ENCODE measurements at regions not wholly inside any gene's neighbourhood (a gene's known extent, or its start where the extent isn't known, plus 50 kb on each side); places are given as distances from the start of the nearest gene placed in this dataset.
"Not testable (repeated sequence)": the region's sequence is repeated elsewhere in the genome, so short reads cannot be mapped to it uniquely, and the experiment has no call there.

GRCh38 chr1:222385955-222386354 is 161.9 kb downstream of the HHIPL2 start:
- H3K4me1 ChIP-seq (ENCODE audit: control insufficient read depth, insufficient read depth, low read length) = no peaks in the 10 kb centered on the region
- no peak overlapping the region for H3K27ac ChIP-seq (ENCODE audit: low read length)
- no CpG with 5 or more reads among the region's 1 CpG for WGBS (ENCODE audit: insufficient coverage, insufficient read length)
- no peaks in the 10 kb centered on the region for H3K27me3 ChIP-seq (ENCODE audit: control insufficient read depth, insufficient read depth, low read length)
- H3K4me3 ChIP-seq (ENCODE audit: low read length) = no peak overlapping the region
- H3K36me3 ChIP-seq (ENCODE audit: control insufficient read depth, insufficient read depth, low read length) = no peaks in the 10 kb centered on the region
- H3K9me3 ChIP-seq (ENCODE audit: control insufficient read depth, insufficient read depth, low read length) = no peaks in the 10 kb centered on the region
- no peak for DNase-seq (ENCODE audit: low read depth, low spot score)

- Histone ChIP-seq H3K27ac (ENCODE audit: low read length) (no peak overlapping the region), H3K36me3 (ENCODE audit: control insufficient read depth, insufficient read depth, low read length) (no peaks in the 10 kb centered on the region), H3K27me3 (ENCODE audit: control insufficient read depth, insufficient read depth, low read length) (no peaks in the 10 kb centered on the region), H3K4me3 (ENCODE audit: low read length) (no peak overlapping the region), H3K4me1 (ENCODE audit: control insufficient read depth, insufficient read depth, low read length) (no peaks in the 10 kb centered on the region), H3K9me3 (ENCODE audit: control insufficient read depth, insufficient read depth, low read length) (no peaks in the 10 kb centered on the region)
- no peak for DNase-seq (ENCODE audit: low read depth, low spot score)
Measured at GRCh38 chr1:222385262-222385661, 162.6 kb downstream of the HHIPL2 start.

- Histone ChIP-seq H3K4me3 (ENCODE audit: low read length) (no peak overlapping the region), H3K27me3 (ENCODE audit: control insufficient read depth, insufficient read depth, low read length) (no peaks in the 10 kb centered on the region), H3K27ac (ENCODE audit: low read length) (no peak overlapping the region), H3K36me3 (ENCODE audit: control insufficient read depth, insufficient read depth, low read length) (no peaks in the 10 kb centered on the region), H3K4me1 (ENCODE audit: control insufficient read depth, insufficient read depth, low read length) (no peaks in the 10 kb centered on the region), H3K9me3 (ENCODE audit: control insufficient read depth, insufficient read depth, low read length) (no peaks in the 10 kb centered on the region)
- DNase-seq (ENCODE audit: low read depth, low spot score) = no peak
Measured at GRCh38 chr1:222384531-222384930, 163.4 kb downstream of the HHIPL2 start.

- Histone ChIP-seq H3K4me3 (ENCODE audit: low read length) (no peak overlapping the region), H3K4me1 (ENCODE audit: control insufficient read depth, insufficient read depth, low read length) (no peaks in the 10 kb centered on the region), H3K27ac (ENCODE audit: low read length) (no peak overlapping the region), H3K27me3 (ENCODE audit: control insufficient read depth, insufficient read depth, low read length) (no peaks in the 10 kb centered on the region), H3K36me3 (ENCODE audit: control insufficient read depth, insufficient read depth, low read length) (no peaks in the 10 kb centered on the region), H3K9me3 (ENCODE audit: control insufficient read depth, insufficient read depth, low read length) (no peaks in the 10 kb centered on the region)
- no CpG with 5 or more reads among the region's 3 CpGs for WGBS (ENCODE audit: insufficient coverage, insufficient read length)
- no peak for DNase-seq (ENCODE audit: low read depth, low spot score)
Measured at GRCh38 chr1:222382171-222382570, 165.7 kb downstream of the HHIPL2 start.

- no CpG with 5 or more reads among the region's 6 CpGs for WGBS (ENCODE audit: insufficient coverage, insufficient read length)
- no peak for DNase-seq (ENCODE audit: low read depth, low spot score)
- Histone ChIP-seq H3K36me3 (ENCODE audit: control insufficient read depth, insufficient read depth, low read length) (no peaks in the 10 kb centered on the region), H3K9me3 (ENCODE audit: control insufficient read depth, insufficient read depth, low read length) (no peaks in the 10 kb centered on the region), H3K4me3 (ENCODE audit: low read length) (no peak overlapping the region), H3K27me3 (ENCODE audit: control insufficient read depth, insufficient read depth, low read length) (no peaks in the 10 kb centered on the region), H3K4me1 (ENCODE audit: control insufficient read depth, insufficient read depth, low read length) (no peaks in the 10 kb centered on the region), H3K27ac (ENCODE audit: low read length) (no peak overlapping the region)
Measured at GRCh38 chr1:222377428-222378088, 170.3 kb downstream of the HHIPL2 start.

GRCh38 chr1:222376791-222377190 is 171.1 kb downstream of the HHIPL2 start:
- WGBS (ENCODE audit: insufficient coverage, insufficient read length) = no CpG with 5 or more reads among the region's 1 CpG
- not testable (repeated sequence) for H3K27ac ChIP-seq (ENCODE audit: low read length); H3K4me3 ChIP-seq (ENCODE audit: low read length); H3K4me1 ChIP-seq (ENCODE audit: control insufficient read depth, insufficient read depth, low read length); H3K9me3 ChIP-seq (ENCODE audit: control insufficient read depth, insufficient read depth, low read length); DNase-seq (ENCODE audit: low read depth, low spot score); H3K36me3 ChIP-seq (ENCODE audit: control insufficient read depth, insufficient read depth, low read length); H3K27me3 ChIP-seq (ENCODE audit: control insufficient read depth, insufficient read depth, low read length)

GRCh38 chr1:222375701-222376100 is 172.2 kb downstream of the HHIPL2 start:
- H3K36me3 ChIP-seq (ENCODE audit: control insufficient read depth, insufficient read depth, low read length) = no peaks in the 10 kb centered on the region
- WGBS (ENCODE audit: insufficient coverage, insufficient read length) = no CpG with 5 or more reads among the region's 2 CpGs
- no peak overlapping the region for H3K27ac ChIP-seq (ENCODE audit: low read length)
- H3K9me3 ChIP-seq (ENCODE audit: control insufficient read depth, insufficient read depth, low read length) = no peaks in the 10 kb centered on the region
- H3K4me3 ChIP-seq (ENCODE audit: low read length) = no peak overlapping the region
- no peaks in the 10 kb centered on the region for H3K4me1 ChIP-seq (ENCODE audit: control insufficient read depth, insufficient read depth, low read length)
- no peaks in the 10 kb centered on the region for H3K27me3 ChIP-seq (ENCODE audit: control insufficient read depth, insufficient read depth, low read length)
- no peak for DNase-seq (ENCODE audit: low read depth, low spot score)

- no CpG with 5 or more reads among the region's 7 CpGs for WGBS (ENCODE audit: insufficient coverage, insufficient read length)
- H3K36me3 ChIP-seq (ENCODE audit: control insufficient read depth, insufficient read depth, low read length) = no peaks in the 10 kb centered on the region
Measured at GRCh38 chr1:222373831-222374602, 173.9 kb downstream of the HHIPL2 start.

GRCh38 chr1:222373216-222373615 is 174.7 kb downstream of the HHIPL2 start:
- H3K27ac ChIP-seq (ENCODE audit: low read length) = no peak overlapping the region
- DNase-seq (ENCODE audit: low read depth, low spot score) = no peak
- H3K9me3 ChIP-seq (ENCODE audit: control insufficient read depth, insufficient read depth, low read length) = no peaks in the 10 kb centered on the region
- no peaks in the 10 kb centered on the region for H3K27me3 ChIP-seq (ENCODE audit: control insufficient read depth, insufficient read depth, low read length)
- no peaks in the 10 kb centered on the region for H3K36me3 ChIP-seq (ENCODE audit: control insufficient read depth, insufficient read depth, low read length)
- no peaks in the 10 kb centered on the region for H3K4me1 ChIP-seq (ENCODE audit: control insufficient read depth, insufficient read depth, low read length)
- H3K4me3 ChIP-seq (ENCODE audit: low read length) = no peak overlapping the region

More at GRCh38 chr1:222373831-222374602, 173.9 kb downstream of the HHIPL2 start:
- Histone ChIP-seq H3K4me1 (ENCODE audit: control insufficient read depth, insufficient read depth, low read length) (no peaks in the 10 kb centered on the region), H3K27ac (ENCODE audit: low read length) (no peak overlapping the region), H3K4me3 (ENCODE audit: low read length) (no peak overlapping the region), H3K9me3 (ENCODE audit: control insufficient read depth, insufficient read depth, low read length) (no peaks in the 10 kb centered on the region), H3K27me3 (ENCODE audit: control insufficient read depth, insufficient read depth, low read length) (no peaks in the 10 kb centered on the region)
- DNase-seq (ENCODE audit: low read depth, low spot score) = no peak

- H3K27ac ChIP-seq (ENCODE audit: low read length) = no peak overlapping the region
- no peak overlapping the region for H3K4me3 ChIP-seq (ENCODE audit: low read length)
- no peaks in the 10 kb centered on the region for H3K27me3 ChIP-seq (ENCODE audit: control insufficient read depth, insufficient read depth, low read length)
- DNase-seq (ENCODE audit: low read depth, low spot score) = no peak
- no peaks in the 10 kb centered on the region for H3K4me1 ChIP-seq (ENCODE audit: control insufficient read depth, insufficient read depth, low read length)
- no peaks in the 10 kb centered on the region for H3K9me3 ChIP-seq (ENCODE audit: control insufficient read depth, insufficient read depth, low read length)
- WGBS (ENCODE audit: insufficient coverage, insufficient read length) = no CpG with 5 or more reads among the region's 3 CpGs
- no peaks in the 10 kb centered on the region for H3K36me3 ChIP-seq (ENCODE audit: control insufficient read depth, insufficient read depth, low read length)
Measured at GRCh38 chr1:222372221-222372620, 175.7 kb downstream of the HHIPL2 start.

Data from iPS DF 6.9 (cell line).